ENCODE measurements at regions not wholly inside any gene's neighbourhood (a gene's known extent, or its start where the extent isn't known, plus 50 kb on each side); places are given as distances from the start of the nearest gene placed in this dataset.

- H3K4me1 Mint-ChIP-seq: peaks cover 5% of the 10 kb centered on the region
- Histone ChIP-seq H3K4me3 (ENCODE audit: low read length) (no peak overlapping the region), H3K9me3 (ENCODE audit: control insufficient read depth, low read length) (no peaks in the 10 kb centered on the region), H3K27me3 (ENCODE audit: control insufficient read depth, insufficient read depth, low read length, poor library complexity, severe bottlenecking) (no peaks in the 10 kb centered on the region), H3K36me3 (ENCODE audit: control insufficient read depth, insufficient read depth, low read length) (no peaks in the 10 kb centered on the region), H3K27ac (ENCODE audit: low read depth, low read length) (no peak overlapping the region), H3K4me1 (ENCODE audit: control insufficient read depth, insufficient read depth, low read length) (no peaks in the 10 kb centered on the region), H3K9ac (ENCODE audit: extremely low read depth, low read length, poor library complexity, severe bottlenecking) (no peak overlapping the region)
- no peak overlapping the region for H3K4me3 Mint-ChIP-seq
- H3K9me3 Mint-ChIP-seq: no peaks in the 10 kb centered on the region
- DNase-seq: no peak
- WGBS, 2 experiments (ENCODE audit: insufficient coverage in 1 of 2, insufficient read length in 1 of 2): 83 to 93% methylated on average over 3 of the region's 3 CpGs
- H3K36me3 Mint-ChIP-seq (ENCODE audit: low read depth): no peaks in the 10 kb centered on the region
- no peak overlapping the region for H3K27ac Mint-ChIP-seq
- TF ChIP-seq, protein P1, sequence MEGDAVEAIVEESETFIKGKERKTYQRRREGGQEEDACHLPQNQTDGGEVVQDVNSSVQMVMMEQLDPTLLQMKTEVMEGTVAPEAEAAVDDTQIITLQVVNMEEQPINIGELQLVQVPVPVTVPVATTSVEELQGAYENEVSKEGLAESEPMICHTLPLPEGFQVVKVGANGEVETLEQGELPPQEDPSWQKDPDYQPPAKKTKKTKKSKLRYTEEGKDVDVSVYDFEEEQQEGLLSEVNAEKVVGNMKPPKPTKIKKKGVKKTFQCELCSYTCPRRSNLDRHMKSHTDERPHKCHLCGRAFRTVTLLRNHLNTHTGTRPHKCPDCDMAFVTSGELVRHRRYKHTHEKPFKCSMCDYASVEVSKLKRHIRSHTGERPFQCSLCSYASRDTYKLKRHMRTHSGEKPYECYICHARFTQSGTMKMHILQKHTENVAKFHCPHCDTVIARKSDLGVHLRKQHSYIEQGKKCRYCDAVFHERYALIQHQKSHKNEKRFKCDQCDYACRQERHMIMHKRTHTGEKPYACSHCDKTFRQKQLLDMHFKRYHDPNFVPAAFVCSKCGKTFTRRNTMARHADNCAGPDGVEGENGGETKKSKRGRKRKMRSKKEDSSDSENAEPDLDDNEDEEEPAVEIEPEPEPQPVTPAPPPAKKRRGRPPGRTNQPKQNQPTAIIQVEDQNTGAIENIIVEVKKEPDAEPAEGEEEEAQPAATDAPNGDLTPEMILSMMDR (conservative IDR thresholded peaks at IDR 0.05): no peak
- no peaks in the 10 kb centered on the region for H3K27me3 Mint-ChIP-seq (ENCODE audit: insufficient read depth)
Observed at GRCh38 chr20:51333446-51333845, 209.1 kb downstream of the NFATC2 start.

GRCh38 chr20:51331481-51331880 lies 211.0 kb downstream of the NFATC2 start:
- Histone ChIP-seq H3K27me3 (ENCODE audit: control insufficient read depth, insufficient read depth, low read length, poor library complexity, severe bottlenecking) (no peaks in the 10 kb centered on the region), H3K27ac (ENCODE audit: low read depth, low read length) (no peak overlapping the region), H3K36me3 (ENCODE audit: control insufficient read depth, insufficient read depth, low read length) (no peaks in the 10 kb centered on the region), H3K9me3 (ENCODE audit: control insufficient read depth, low read length) (no peaks in the 10 kb centered on the region), H3K4me3 (ENCODE audit: low read length) (no peak overlapping the region), H3K9ac (ENCODE audit: extremely low read depth, low read length, poor library complexity, severe bottlenecking) (no peak overlapping the region), H3K4me1 (ENCODE audit: control insufficient read depth, insufficient read depth, low read length) (no peaks in the 10 kb centered on the region)
- Mint-ChIP-seq H3K9me3 (no peaks in the 10 kb centered on the region), H3K4me3 (no peak overlapping the region), H3K36me3 (ENCODE audit: low read depth) (no peaks in the 10 kb centered on the region), H3K4me1 (peaks cover 5% of the 10 kb centered on the region), H3K27me3 (ENCODE audit: insufficient read depth) (no peaks in the 10 kb centered on the region), H3K27ac (no peak overlapping the region)
- 92 to 93% methylated on average over 13 to 19 of the region's 19 CpGs for WGBS, 2 experiments (ENCODE audit: insufficient coverage in 1 of 2, insufficient read length in 1 of 2)
- TF ChIP-seq, protein P1 (conservative IDR thresholded peaks at IDR 0.05): no peak
- no peak for DNase-seq

GRCh38 chr20:51329845-51330244 lies 212.7 kb downstream of the NFATC2 start:
- H3K4me3 ChIP-seq (ENCODE audit: low read length): no peak overlapping the region
- Mint-ChIP-seq H3K9me3 (peaks cover 6% of the 10 kb centered on the region), H3K27me3 (ENCODE audit: insufficient read depth) (no peaks in the 10 kb centered on the region), H3K4me3 (no peak overlapping the region), H3K36me3 (ENCODE audit: low read depth) (no peaks in the 10 kb centered on the region), H3K27ac (no peak overlapping the region), H3K4me1 (no peaks in the 10 kb centered on the region)
- DNase-seq: no peak
- H3K36me3 ChIP-seq (ENCODE audit: control insufficient read depth, insufficient read depth, low read length): no peaks in the 10 kb centered on the region
- no peak overlapping the region for H3K9ac ChIP-seq (ENCODE audit: extremely low read depth, low read length, poor library complexity, severe bottlenecking)
- no peak overlapping the region for H3K27ac ChIP-seq (ENCODE audit: low read depth, low read length)
- no peaks in the 10 kb centered on the region for H3K4me1 ChIP-seq (ENCODE audit: control insufficient read depth, insufficient read depth, low read length)
- H3K27me3 ChIP-seq (ENCODE audit: control insufficient read depth, insufficient read depth, low read length, poor library complexity, severe bottlenecking): no peaks in the 10 kb centered on the region
- H3K9me3 ChIP-seq (ENCODE audit: control insufficient read depth, low read length): peaks cover 11% of the 10 kb centered on the region
- TF ChIP-seq, protein P1 (conservative IDR thresholded peaks at IDR 0.05): no peak
- 93 to 94% methylated on average over 1 of the region's 1 CpG for WGBS, 2 experiments (ENCODE audit: insufficient coverage in 1 of 2, insufficient read length in 1 of 2)

Measured in endodermal cell (in vitro differentiated cells).